HG03196 (cell line): ENCODE measurements at regions not wholly inside any gene's neighbourhood (a gene's known extent, or its start where the extent isn't known, plus 50 kb on each side); places are given as distances from the start of the nearest gene placed in this dataset.

ENCODE experiments used
- ATAC-seq: cut with Tn5 transposase; IDR thresholded peaks from one replicate; pipeline ENCODE4 v1.9.1; 2021; ENCODE audit not compliant: unreplicated experiment

- ATAC-seq: no peak
These were observed 475.6 kb upstream of the CWC22 start for GRCh38 chr2:180482696-180483095.

GRCh38 chr2:180481998-180482397 is 474.9 kb upstream of the CWC22 start:
- ATAC-seq: no peak

GRCh38 chr2:180478883-180479282 is 471.8 kb upstream of the CWC22 start:
- ATAC-seq: no peak

- ATAC-seq: no peak
These were observed 467.6 kb upstream of the CWC22 start for GRCh38 chr2:180474716-180475115.

- ATAC-seq: no peak
These were observed 466.4 kb upstream of the CWC22 start for GRCh38 chr2:180473456-180473855.

- ATAC-seq: no peak
These were observed 465.0 kb upstream of the CWC22 start for GRCh38 chr2:180472133-180472532.

- ATAC-seq: no peak
These were observed 456.5 kb upstream of the CWC22 start for GRCh38 chr2:180463608-180464007.

GRCh38 chr2:180461761-180462160 is 454.7 kb upstream of the CWC22 start:
- no peak for ATAC-seq

GRCh38 chr2:180456801-180457200 is 449.7 kb upstream of the CWC22 start:
- ATAC-seq: no peak

- no peak for ATAC-seq
These were observed 443.7 kb upstream of the CWC22 start for GRCh38 chr2:180450841-180451240.

- ATAC-seq: no peak
These were observed 442.2 kb upstream of the CWC22 start for GRCh38 chr2:180449171-180449915.

GRCh38 chr2:180446492-180446891 is 439.4 kb upstream of the CWC22 start:
- no peak for ATAC-seq

- no peak for ATAC-seq
These were observed 436.8 kb upstream of the CWC22 start for GRCh38 chr2:180443888-180444287.

- no peak for ATAC-seq
These were observed 436.0 kb upstream of the CWC22 start for GRCh38 chr2:180442860-180443644.

GRCh38 chr2:180419212-180419611 is 412.1 kb upstream of the CWC22 start:
- ATAC-seq: no peak

- ATAC-seq: no peak
These were observed 409.5 kb upstream of the CWC22 start for GRCh38 chr2:180416627-180417026.

- ATAC-seq: no peak
These were observed 406.2 kb upstream of the CWC22 start for GRCh38 chr2:180413336-180413735.

GRCh38 chr2:180412219-180412618 is 405.1 kb upstream of the CWC22 start:
- ATAC-seq: no peak

- ATAC-seq: peak; percentile 66
These were observed 404.6 kb upstream of the CWC22 start for GRCh38 chr2:180411661-180412060.

GRCh38 chr2:180406687-180407086 is 399.6 kb upstream of the CWC22 start:
- ATAC-seq: no peak

GRCh38 chr2:180405520-180405919 is 398.4 kb upstream of the CWC22 start:
- ATAC-seq: no peak

- no peak for ATAC-seq
These were observed 387.2 kb upstream of the CWC22 start for GRCh38 chr2:180394305-180394704.
